HEK293 (cell line): ENCODE measurements at regions not wholly inside any gene's neighbourhood (a gene's known extent, or its start where the extent isn't known, plus 50 kb on each side); places are given as distances from the start of the nearest gene placed in this dataset.

Source experiments
- AEBP2 ChIP-seq: fragments of 450-650 bp; formaldehyde crosslinking; IDR thresholded peaks from 2 replicates; pipeline ENCODE4 v1.5.1; 2016; ENCODE audit warnings: missing biosample characterization, missing genetic modification characterization, borderline replicate concordance
- CTCF ChIP-seq: fragments of 450-650 bp; formaldehyde crosslinking; IDR thresholded peaks from 2 replicates; pipeline ENCODE4 v1.5.1; 2016; ENCODE audit warnings: missing biosample characterization, missing genetic modification characterization
- KLF9 ChIP-seq: fragments of 450-650 bp; formaldehyde crosslinking; IDR thresholded peaks from 2 replicates; pipeline ENCODE4 v1.5.1; 2016; ENCODE audit warnings: missing biosample characterization, missing genetic modification characterization, low read depth

- TF ChIP-seq CTCF (tag by site-specific recombination) (no peak), AEBP2 (tag by site-specific recombination) (no peak), KLF9 (tag by site-specific recombination) (no peak)
Measured at GRCh38 chr10:129335942-129336341, 131.1 kb upstream of the MGMT start.
